ENCODE measurements at regions not wholly inside any gene's neighbourhood (a gene's known extent, or its start where the extent isn't known, plus 50 kb on each side); places are given as distances from the start of the nearest gene placed in this dataset.

DNA sequence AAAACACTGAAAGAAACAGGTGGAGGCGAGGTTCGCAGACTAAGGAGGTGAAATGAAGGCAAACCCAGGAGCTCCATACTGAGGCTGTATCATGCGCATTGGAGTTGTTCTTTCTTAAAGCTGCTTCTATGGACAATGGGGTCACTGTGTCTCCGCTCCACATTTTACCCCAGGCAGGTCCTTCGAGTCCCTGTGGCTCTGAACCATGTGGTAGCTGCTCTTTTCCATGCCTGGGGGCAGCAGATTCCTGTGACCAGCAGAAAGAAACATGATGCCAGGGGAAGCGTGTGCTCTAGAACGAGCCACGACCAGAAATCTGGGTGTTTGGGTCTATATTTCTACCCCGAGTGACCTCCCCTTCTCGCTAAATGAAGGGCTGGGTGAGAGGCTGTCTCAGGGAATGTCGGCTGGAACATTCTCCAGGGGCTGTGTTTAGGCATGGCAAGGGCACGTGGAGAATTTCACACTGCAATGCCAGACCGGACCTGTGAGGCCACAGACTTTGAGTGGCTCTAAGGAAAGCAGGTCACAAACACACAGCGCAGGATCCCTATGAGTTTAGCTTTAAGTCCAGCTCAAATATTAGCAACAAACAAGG lies 95.7 kb upstream of the IRS2 start:
- TF ChIP-seq POLR2A (IDR thresholded peaks at IDR 0.05) (no peak), CTCF (IDR thresholded peaks at IDR 0.05) (no peak), POLR2AphosphoS5 (IDR thresholded peaks at IDR 0.05) (no peak)
- DNase-seq (ENCODE audit: low spot score) = no peak
- Histone ChIP-seq H3K36me3 (no peaks in the 10 kb centered on the region), H3K27me3 (replicated peaks; ENCODE audit: insufficient read depth) (no peaks in the 10 kb centered on the region), H3K4me1 (replicated peaks) (no peaks in the 10 kb centered on the region), H3K9me3 (no peaks in the 10 kb centered on the region), H3K27ac (no peak overlapping the region), H3K4me3 (no peak overlapping the region)
- intact Hi-C loops (cut with DNase I) = no loop called here
- WGBS = 78% methylated on average over 14 of the region's 14 CpGs

GRCh38 chr13:109881347-109881725 lies 95.0 kb upstream of the IRS2 start:
- no peaks in the 10 kb centered on the region for H3K27me3 ChIP-seq (replicated peaks; ENCODE audit: insufficient read depth)
- no peaks in the 10 kb centered on the region for H3K9me3 ChIP-seq
- no peak overlapping the region for H3K27ac ChIP-seq
- no peak overlapping the region for H3K4me3 ChIP-seq
- TF ChIP-seq POLR2A (IDR thresholded peaks at IDR 0.05) (no peak), CTCF (IDR thresholded peaks at IDR 0.05) (no peak), POLR2AphosphoS5 (IDR thresholded peaks at IDR 0.05) (no peak)
- WGBS = 84% methylated on average over 14 of the region's 14 CpGs
- intact Hi-C loops (cut with DNase I) = no loop called here
- H3K4me1 ChIP-seq (replicated peaks) = no peaks in the 10 kb centered on the region
- H3K36me3 ChIP-seq = no peaks in the 10 kb centered on the region
- no peak for DNase-seq (ENCODE audit: low spot score)

- no peak for DNase-seq (ENCODE audit: low spot score)
- H3K4me3 ChIP-seq = no peak overlapping the region
- TF ChIP-seq POLR2A (IDR thresholded peaks at IDR 0.05) (no peak), POLR2AphosphoS5 (IDR thresholded peaks at IDR 0.05) (no peak), CTCF (IDR thresholded peaks at IDR 0.05) (no peak)
- no peaks in the 10 kb centered on the region for H3K27me3 ChIP-seq (replicated peaks; ENCODE audit: insufficient read depth)
- no peaks in the 10 kb centered on the region for H3K36me3 ChIP-seq
- WGBS = 79% methylated on average over 35 of the region's 35 CpGs
- H3K4me1 ChIP-seq (replicated peaks) = no peaks in the 10 kb centered on the region
- H3K27ac ChIP-seq = no peak overlapping the region
- intact Hi-C loops (cut with DNase I) = no loop called here
- H3K9me3 ChIP-seq = no peaks in the 10 kb centered on the region
Observed at GRCh38 chr13:109880371-109881346, 94.3 kb upstream of the IRS2 start.

DNA sequence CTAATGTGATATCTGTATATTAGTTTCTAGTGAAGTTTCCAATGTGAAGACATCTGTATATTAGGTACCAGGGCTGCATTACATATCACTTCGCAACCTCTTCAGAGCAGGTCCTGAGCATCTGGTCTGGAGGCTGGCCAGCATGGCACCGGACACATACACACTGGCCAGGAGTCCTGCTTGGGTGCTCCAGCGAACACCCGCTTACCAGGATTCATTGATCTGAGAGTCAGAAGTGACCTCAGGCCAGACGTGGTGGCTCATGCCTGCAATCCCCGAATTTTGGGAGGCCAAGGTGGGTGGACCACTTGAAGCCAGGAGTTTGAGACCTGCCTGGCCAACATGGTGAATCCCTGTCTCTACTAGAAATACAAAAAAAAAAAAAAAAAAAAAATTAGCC lies 93.0 kb upstream of the IRS2 start:
- Histone ChIP-seq H3K36me3 (no peaks in the 10 kb centered on the region), H3K9me3 (no peaks in the 10 kb centered on the region), H3K4me1 (replicated peaks) (no peaks in the 10 kb centered on the region), H3K27me3 (replicated peaks; ENCODE audit: insufficient read depth) (no peaks in the 10 kb centered on the region), H3K4me3 (no peak overlapping the region), H3K27ac (no peak overlapping the region)
- TF ChIP-seq POLR2AphosphoS5 (IDR thresholded peaks at IDR 0.05) (no peak), POLR2A (IDR thresholded peaks at IDR 0.05) (no peak), CTCF (IDR thresholded peaks at IDR 0.05) (no peak)
- no peak for DNase-seq (ENCODE audit: low spot score)
- intact Hi-C loops (cut with DNase I) = loop anchor here (10.0 kb wide), 1 partner anchor 125 kb away; no protein-coding TSS in a partner anchor
- 77% methylated on average over 6 of the region's 6 CpGs for WGBS
